A172 (cell line): ENCODE measurements at regions not wholly inside any gene's neighbourhood (a gene's known extent, or its start where the extent isn't known, plus 50 kb on each side); places are given as distances from the start of the nearest gene placed in this dataset.

Experiments used
- DNase-seq: peaks from one replicate; pipeline ENCODE4 v3.0.0-alpha.2; 2015; ENCODE audit warnings: low spot score

- peak; percentile 13 for DNase-seq
These were observed 50.3 kb upstream of the PPP2R3A start for GRCh38 chr3:135915206-135915605.
